BE2C (cell line): ENCODE measurements at regions not wholly inside any gene's neighbourhood (a gene's known extent, or its start where the extent isn't known, plus 50 kb on each side); places are given as distances from the start of the nearest gene placed in this dataset.

Experiments
- DNase-seq: peaks from one replicate; pipeline ENCODE4 v3.0.0-alpha.2; 2020
- H3K27me3 ChIP-seq: fragments of 250-450 bp; sonication (Bioruptor Pico); 2 replicates; pipeline ENCODE4 v1.5.1; 2020; ENCODE audit warnings: mild to moderate bottlenecking
- H3K36me3 ChIP-seq: fragments of 250-450 bp; sonication (Bioruptor Pico); 2 replicates; pipeline ENCODE4 v1.5.1; 2020; ENCODE audit warnings: mild to moderate bottlenecking
- H3K4me1 ChIP-seq: fragments of 250-450 bp; sonication (Bioruptor Pico); 2 replicates; pipeline ENCODE4 v1.5.1; 2020
- H3K4me3 ChIP-seq: 2 replicates; pipeline ENCODE4 v1.5.1; 2011; ENCODE audit warnings: low read depth, low read length
- H3K9me3 ChIP-seq: fragments of 250-450 bp; sonication (Bioruptor Pico); 2 replicates; pipeline ENCODE4 v1.5.1; 2020
- CTCF ChIP-seq: IDR thresholded peaks from 2 replicates; pipeline ENCODE4 v1.5.1; 2012; ENCODE audit warnings: mild to moderate bottlenecking, low read depth, low read length

GRCh38 chr14:62018606-62019005, 256.4 kb downstream of the SNAPC1 start:
- Histone ChIP-seq H3K9me3 (no peaks in the 10 kb centered on the region), H3K4me1 (no peaks in the 10 kb centered on the region), H3K27me3 (peaks cover 4% of the 10 kb centered on the region; the same call in 1 of the 2 replicates), H3K36me3 (no peaks in the 10 kb centered on the region), H3K4me3 (no peak overlapping the region)
- DNase-seq = no peak
- TF ChIP-seq CTCF = no peak

- no peaks in the 10 kb centered on the region for H3K36me3 ChIP-seq
- no peaks in the 10 kb centered on the region for H3K4me1 ChIP-seq
- H3K9me3 ChIP-seq = no peaks in the 10 kb centered on the region
- TF ChIP-seq CTCF = no peak
- H3K4me3 ChIP-seq = no peak overlapping the region
- no peak for DNase-seq
- peaks cover 14% of the 10 kb centered on the region for H3K27me3 ChIP-seq
Measured at GRCh38 chr14:62027958-62028357, 265.7 kb downstream of the SNAPC1 start.

DNA sequence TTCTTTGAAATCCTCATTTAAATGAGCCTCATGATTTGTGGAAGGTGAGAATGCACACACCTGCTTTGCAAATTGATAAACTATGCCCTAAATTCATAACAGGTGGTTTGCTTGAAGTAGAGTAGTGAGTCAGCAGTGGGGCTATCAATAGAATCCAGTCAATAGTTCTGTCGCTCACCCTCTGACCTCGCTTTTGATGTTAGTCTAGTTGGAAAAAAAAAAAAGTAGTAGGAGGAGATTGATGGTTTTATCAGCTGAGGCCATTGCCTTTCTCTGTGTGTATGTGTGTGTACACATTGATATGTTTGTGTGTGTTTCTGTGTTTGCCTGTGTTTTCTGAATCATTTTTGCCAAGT, 267.3 kb downstream of the SNAPC1 start:
- peaks cover 14% of the 10 kb centered on the region for H3K27me3 ChIP-seq
- no peaks in the 10 kb centered on the region for H3K9me3 ChIP-seq
- DNase-seq = no peak
- no peak overlapping the region for H3K4me3 ChIP-seq
- no peaks in the 10 kb centered on the region for H3K4me1 ChIP-seq
- no peaks in the 10 kb centered on the region for H3K36me3 ChIP-seq
- TF ChIP-seq CTCF = no peak

- no peak for TF ChIP-seq CTCF
- Histone ChIP-seq H3K36me3 (no peaks in the 10 kb centered on the region), H3K4me1 (no peaks in the 10 kb centered on the region)
Measured at GRCh38 chr14:62030387-62030786, 268.2 kb downstream of the SNAPC1 start.

GRCh38 chr14:62031504-62031903, 269.3 kb downstream of the SNAPC1 start:
- Histone ChIP-seq H3K27me3 (peaks cover 14% of the 10 kb centered on the region), H3K4me3 (no peak overlapping the region), H3K9me3 (no peaks in the 10 kb centered on the region), H3K4me1 (no peaks in the 10 kb centered on the region), H3K36me3 (no peaks in the 10 kb centered on the region)
- no peak for DNase-seq
- TF ChIP-seq CTCF = no peak

More at GRCh38 chr14:62030387-62030786, 268.2 kb downstream of the SNAPC1 start:
- no peaks in the 10 kb centered on the region for H3K9me3 ChIP-seq
- DNase-seq = no peak
- no peak overlapping the region for H3K4me3 ChIP-seq
- H3K27me3 ChIP-seq = peaks cover 14% of the 10 kb centered on the region

- H3K9me3 ChIP-seq = no peaks in the 10 kb centered on the region
- no peak overlapping the region for H3K4me3 ChIP-seq
- H3K36me3 ChIP-seq = no peaks in the 10 kb centered on the region
- no peaks in the 10 kb centered on the region for H3K4me1 ChIP-seq
- DNase-seq = no peak
- no peak for TF ChIP-seq CTCF
- H3K27me3 ChIP-seq = peaks cover 3% of the 10 kb centered on the region; the same call in 1 of the 2 replicates
Measured at GRCh38 chr14:62053188-62053587, 291.0 kb downstream of the SNAPC1 start.
